T1000 (cell line): ENCODE measurements at regions not wholly inside any gene's neighbourhood (a gene's known extent, or its start where the extent isn't known, plus 50 kb on each side); places are given as distances from the start of the nearest gene placed in this dataset.

ENCODE experiments used
- DNase-seq: peaks from one replicate; lab custom pipeline; 2025; ENCODE audit warnings: mixed read lengths; lab: John Stamatoyannopoulos, UW

- no peak for DNase-seq
These were observed 232.5 kb upstream of the PRR16 start for GRCh38 chr5:120231563-120231962.

GRCh38 chr5:120236360-120236759, 227.7 kb upstream of the PRR16 start:
- DNase-seq = no peak

GRCh38 chr5:120239086-120239485, 225.0 kb upstream of the PRR16 start:
- DNase-seq = no peak

- DNase-seq = no peak
These were observed 223.4 kb upstream of the PRR16 start for GRCh38 chr5:120240706-120241105.

GRCh38 chr5:120241400-120241799, 222.7 kb upstream of the PRR16 start:
- DNase-seq = no peak

- DNase-seq = no peak
These were observed 212.2 kb upstream of the PRR16 start for GRCh38 chr5:120251898-120252297.

- no peak for DNase-seq
These were observed 211.3 kb upstream of the PRR16 start for GRCh38 chr5:120252839-120253238.

- DNase-seq = no peak
These were observed 209.7 kb upstream of the PRR16 start for GRCh38 chr5:120254385-120254784.

- DNase-seq = no peak
These were observed 208.9 kb upstream of the PRR16 start for GRCh38 chr5:120255214-120255613.

- DNase-seq = no peak
These were observed 207.7 kb upstream of the PRR16 start for GRCh38 chr5:120256376-120256775.

- no peak for DNase-seq
These were observed 206.6 kb upstream of the PRR16 start for GRCh38 chr5:120257358-120257971.

- no peak for DNase-seq
These were observed 206.0 kb upstream of the PRR16 start for GRCh38 chr5:120258123-120258522.

GRCh38 chr5:120260651-120261050, 203.4 kb upstream of the PRR16 start:
- DNase-seq = no peak

GRCh38 chr5:120270498-120270897, 193.6 kb upstream of the PRR16 start:
- no peak for DNase-seq

GRCh38 chr5:120293796-120294195, 170.3 kb upstream of the PRR16 start:
- DNase-seq = no peak

GRCh38 chr5:120297616-120298015, 166.5 kb upstream of the PRR16 start:
- no peak for DNase-seq

GRCh38 chr5:120298981-120299380, 165.1 kb upstream of the PRR16 start:
- DNase-seq = no peak

- DNase-seq = no peak
These were observed 159.4 kb upstream of the PRR16 start for GRCh38 chr5:120304663-120305062.

GRCh38 chr5:120306303-120306702, 157.8 kb upstream of the PRR16 start:
- no peak for DNase-seq

GRCh38 chr5:120314191-120314590, 149.9 kb upstream of the PRR16 start:
- DNase-seq = no peak

- DNase-seq = no peak
These were observed 143.5 kb upstream of the PRR16 start for GRCh38 chr5:120320626-120321025.

- no peak for DNase-seq
These were observed 137.4 kb upstream of the PRR16 start for GRCh38 chr5:120326651-120327050.

GRCh38 chr5:120327180-120327579, 136.9 kb upstream of the PRR16 start:
- no peak for DNase-seq

GRCh38 chr5:120329095-120329494, 135.0 kb upstream of the PRR16 start:
- DNase-seq = no peak

- no peak for DNase-seq
These were observed 133.5 kb upstream of the PRR16 start for GRCh38 chr5:120330558-120330957.
